ENCODE measurements at regions not wholly inside any gene's neighbourhood (a gene's known extent, or its start where the extent isn't known, plus 50 kb on each side); places are given as distances from the start of the nearest gene placed in this dataset.

GRCh38 chr4:30856795-30857564, 136.8 kb downstream of the PCDH7 start:
- TF ChIP-seq CTCF (conservative IDR thresholded peaks at IDR 0.05; ENCODE audit: low read depth, low read length) (no peak), EZH2 (IDR thresholded peaks at IDR 0.05; ENCODE audit: borderline replicate concordance, low read depth, low read length, poor library complexity, severe bottlenecking) (no peak)
